Peyer's patch (tissue), 4 donors: ENCODE measurements at regions not wholly inside any gene's neighbourhood (a gene's known extent, or its start where the extent isn't known, plus 50 kb on each side); places are given as distances from the start of the nearest gene placed in this dataset.

Source experiments
- CTCF ChIP-seq, 6 experiments: fragments of 450-650 bp in 4 of 6; fragments of 200-600 bp in 2 of 6; sonication (generic) in 1 of 6; IDR thresholded peaks; one replicate each; pipeline ENCODE4 v1.5.1; 2017 to 2019; ENCODE audit warnings: antibody characterized with exemption in 6 of 6, mild to moderate bottlenecking in 3 of 6, moderate library complexity in 1 of 6
- POLR2A ChIP-seq, 2 donors: fragments of 450-650 bp; IDR thresholded peaks; one replicate each; pipeline ENCODE4 v1.5.1; 2017; ENCODE audit warnings: antibody characterized with exemption in 2 of 2, mild to moderate bottlenecking in 2 of 2, moderate library complexity in 2 of 2

GRCh38 chr15:95295896-95296625 lies 1034.4 kb upstream of the NR2F2 start:
- TF ChIP-seq CTCF (IDR thresholded peaks at IDR 0.05) (no peak), POLR2A (IDR thresholded peaks at IDR 0.05) (no peak)
